ENCODE measurements at regions not wholly inside any gene's neighbourhood (a gene's known extent, or its start where the extent isn't known, plus 50 kb on each side); places are given as distances from the start of the nearest gene placed in this dataset.

- Mint-ChIP-seq H3K9me3 (peaks cover 3 to 17% (median 7%) of the 10 kb centered on the region in 7 donors), H3K36me3 (no peaks in the 10 kb centered on the region), H3K4me1 (no peaks in the 10 kb centered on the region), H3K4me3 (no peak overlapping the region), H3K27ac (no peak overlapping the region), H3K27me3 (ENCODE audit: low read depth in 3 of 3) (no peaks in the 10 kb centered on the region)
- Histone ChIP-seq H3K79me2 (ENCODE audit: insufficient read depth, low read length) (no peaks in the 10 kb centered on the region), H4K20me1 (ENCODE audit: insufficient read depth, low read length) (no peaks in the 10 kb centered on the region), H3K9ac (ENCODE audit: insufficient read depth, low read length, poor library complexity, severe bottlenecking) (no peak overlapping the region), H3K4me1 (ENCODE audit: control insufficient read depth in 1 of 2, insufficient read depth in 2 of 2, low read length in 2 of 2) (no peaks in the 10 kb centered on the region), H3K9me3 (replicated peaks in 1 of 2; ENCODE audit: control insufficient read depth in 1 of 2, insufficient read depth in 1 of 2, low read length in 2 of 2) (peaks cover 0 to 5% of the 10 kb centered on the region in 2 donors), H3K4me3 (replicated peaks in 1 of 3; ENCODE audit: low read depth in 2 of 3, low read length in 3 of 3) (no peak overlapping the region), H3K36me3 (replicated peaks in 1 of 2; ENCODE audit: control insufficient read depth in 1 of 2, insufficient read depth in 2 of 2, low read length in 2 of 2) (no peaks in the 10 kb centered on the region), H3K27ac (ENCODE audit: low read depth in 1 of 2, low read length in 2 of 2) (no peak overlapping the region), H3K27me3 (ENCODE audit: control insufficient read depth in 2 of 2, insufficient read depth in 2 of 2, low read length in 2 of 2) (no peaks in the 10 kb centered on the region), H2AFZ (ENCODE audit: insufficient read depth, low read depth, low read length, poor library complexity, severe bottlenecking) (no peak overlapping the region), H3K4me2 (replicated peaks; ENCODE audit: extremely low read depth, low read length, poor library complexity, severe bottlenecking) (no peak overlapping the region)
- TF ChIP-seq CTCF (IDR thresholded peaks at IDR 0.05), result no peak
- no CpG with 5 or more reads among the region's 4 CpGs for WGBS (ENCODE audit: insufficient coverage)
- intact Hi-C loops (cut with micrococcal nuclease), result no loop called here
- no peak for DNase-seq
These were observed 138.0 kb upstream of the ARHGAP28 start for GRCh38 chr18:6591491-6591890.

GRCh38 chr18:6592522-6592921 lies 137.0 kb upstream of the ARHGAP28 start:
- intact Hi-C loops (cut with micrococcal nuclease), result no loop called here
- H3K27ac ChIP-seq (ENCODE audit: low read depth in 1 of 2, low read length in 2 of 2), result no peak overlapping the region
- Mint-ChIP-seq H3K27ac (no peak overlapping the region), H3K9me3 (peaks cover 3 to 17% (median 7%) of the 10 kb centered on the region in 7 donors), H3K4me3 (no peak overlapping the region), H3K36me3 (no peaks in the 10 kb centered on the region), H3K27me3 (ENCODE audit: low read depth in 3 of 3) (no peaks in the 10 kb centered on the region), H3K4me1 (no peaks in the 10 kb centered on the region)
- DNase-seq, result no peak
- H3K27me3 ChIP-seq (ENCODE audit: control insufficient read depth in 2 of 2, insufficient read depth in 2 of 2, low read length in 2 of 2), result no peaks in the 10 kb centered on the region
- H3K4me3 ChIP-seq (replicated peaks in 1 of 3; ENCODE audit: low read depth in 2 of 3, low read length in 3 of 3), result no peak overlapping the region
- no peak overlapping the region for H3K9ac ChIP-seq (ENCODE audit: insufficient read depth, low read length, poor library complexity, severe bottlenecking)
- H3K79me2 ChIP-seq (ENCODE audit: insufficient read depth, low read length), result no peaks in the 10 kb centered on the region
- WGBS (ENCODE audit: insufficient coverage), result no CpG with 5 or more reads among the region's 2 CpGs
- H2AFZ ChIP-seq (ENCODE audit: insufficient read depth, low read depth, low read length, poor library complexity, severe bottlenecking), result no peak overlapping the region
- TF ChIP-seq CTCF (IDR thresholded peaks at IDR 0.05), result no peak
- no peaks in the 10 kb centered on the region for H4K20me1 ChIP-seq (ENCODE audit: insufficient read depth, low read length)
- H3K4me2 ChIP-seq (replicated peaks; ENCODE audit: extremely low read depth, low read length, poor library complexity, severe bottlenecking), result no peak overlapping the region
- peaks cover 0 to 5% of the 10 kb centered on the region in 2 donors for H3K9me3 ChIP-seq (replicated peaks in 1 of 2; ENCODE audit: control insufficient read depth in 1 of 2, insufficient read depth in 1 of 2, low read length in 2 of 2)
- no peaks in the 10 kb centered on the region for H3K4me1 ChIP-seq (ENCODE audit: control insufficient read depth in 1 of 2, insufficient read depth in 2 of 2, low read length in 2 of 2)
- no peaks in the 10 kb centered on the region for H3K36me3 ChIP-seq (replicated peaks in 1 of 2; ENCODE audit: control insufficient read depth in 1 of 2, insufficient read depth in 2 of 2, low read length in 2 of 2)

Measured in CD14-positive monocyte (primary cell).